ENCODE measurements at regions not wholly inside any gene's neighbourhood (a gene's known extent, or its start where the extent isn't known, plus 50 kb on each side); places are given as distances from the start of the nearest gene placed in this dataset.

DNA sequence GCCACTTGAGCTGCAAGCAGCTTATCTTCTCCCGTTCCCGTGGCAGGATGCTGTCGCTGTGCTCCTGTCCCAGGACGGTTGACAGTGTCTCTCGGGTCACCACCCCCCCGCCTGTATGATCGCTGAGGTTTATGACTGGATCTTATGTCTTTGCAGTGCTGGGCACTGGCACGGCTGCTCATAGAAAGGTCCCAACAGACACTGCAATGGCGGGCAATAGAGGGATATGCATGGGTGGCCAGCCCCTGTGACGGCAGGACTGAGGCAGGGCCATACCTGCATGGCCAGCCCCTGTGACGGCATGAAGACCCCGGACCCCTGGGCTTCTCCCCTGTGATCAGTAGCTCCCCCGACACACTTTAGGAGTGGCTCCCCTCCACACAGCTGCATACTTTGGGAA lies 307.2 kb downstream of the TEX29 start:
- no peaks in the 10 kb centered on the region for H3K9me3 ChIP-seq (replicated peaks; ENCODE audit: insufficient read depth, low read length)
- H3K9me2 ChIP-seq (replicated peaks; ENCODE audit: insufficient read depth, low read length): no peaks in the 10 kb centered on the region
- H3K27me3 ChIP-seq (replicated peaks; ENCODE audit: insufficient read depth, low read length): no peaks in the 10 kb centered on the region
- H3K4me1 ChIP-seq (ENCODE audit: low read length): no peaks in the 10 kb centered on the region
- H3K79me2 ChIP-seq (ENCODE audit: low read length): no peaks in the 10 kb centered on the region
- no peak overlapping the region for H3K9ac ChIP-seq (ENCODE audit: low read length)
- H2AFZ ChIP-seq (ENCODE audit: low read length): no peak overlapping the region
- no peak for DNase-seq
- no peak overlapping the region for H3K4me2 ChIP-seq (ENCODE audit: low read depth, low read length)
- H3K4me3 ChIP-seq (ENCODE audit: low read length): no peak overlapping the region
- TF ChIP-seq EZH2phosphoT487 (IDR thresholded peaks at IDR 0.05; ENCODE audit: low read length) (no peak), EZH2 (optimal IDR thresholded peaks at IDR 0.05; ENCODE audit: low read depth, low read length) (no peak)
- TF ChIP-seq, protein P1, sequence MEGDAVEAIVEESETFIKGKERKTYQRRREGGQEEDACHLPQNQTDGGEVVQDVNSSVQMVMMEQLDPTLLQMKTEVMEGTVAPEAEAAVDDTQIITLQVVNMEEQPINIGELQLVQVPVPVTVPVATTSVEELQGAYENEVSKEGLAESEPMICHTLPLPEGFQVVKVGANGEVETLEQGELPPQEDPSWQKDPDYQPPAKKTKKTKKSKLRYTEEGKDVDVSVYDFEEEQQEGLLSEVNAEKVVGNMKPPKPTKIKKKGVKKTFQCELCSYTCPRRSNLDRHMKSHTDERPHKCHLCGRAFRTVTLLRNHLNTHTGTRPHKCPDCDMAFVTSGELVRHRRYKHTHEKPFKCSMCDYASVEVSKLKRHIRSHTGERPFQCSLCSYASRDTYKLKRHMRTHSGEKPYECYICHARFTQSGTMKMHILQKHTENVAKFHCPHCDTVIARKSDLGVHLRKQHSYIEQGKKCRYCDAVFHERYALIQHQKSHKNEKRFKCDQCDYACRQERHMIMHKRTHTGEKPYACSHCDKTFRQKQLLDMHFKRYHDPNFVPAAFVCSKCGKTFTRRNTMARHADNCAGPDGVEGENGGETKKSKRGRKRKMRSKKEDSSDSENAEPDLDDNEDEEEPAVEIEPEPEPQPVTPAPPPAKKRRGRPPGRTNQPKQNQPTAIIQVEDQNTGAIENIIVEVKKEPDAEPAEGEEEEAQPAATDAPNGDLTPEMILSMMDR (IDR thresholded peaks at IDR 0.05; ENCODE audit: low read length): no peak
- no peaks in the 10 kb centered on the region for H3K36me3 ChIP-seq (replicated peaks; ENCODE audit: insufficient read depth, low read length)
- H3F3A ChIP-seq (ENCODE audit: insufficient read depth, low read length): no peaks in the 10 kb centered on the region
- H3K27ac ChIP-seq (ENCODE audit: low read length): no peak overlapping the region
- no peaks in the 10 kb centered on the region for H4K20me1 ChIP-seq (ENCODE audit: insufficient read depth, low read length)

DNA sequence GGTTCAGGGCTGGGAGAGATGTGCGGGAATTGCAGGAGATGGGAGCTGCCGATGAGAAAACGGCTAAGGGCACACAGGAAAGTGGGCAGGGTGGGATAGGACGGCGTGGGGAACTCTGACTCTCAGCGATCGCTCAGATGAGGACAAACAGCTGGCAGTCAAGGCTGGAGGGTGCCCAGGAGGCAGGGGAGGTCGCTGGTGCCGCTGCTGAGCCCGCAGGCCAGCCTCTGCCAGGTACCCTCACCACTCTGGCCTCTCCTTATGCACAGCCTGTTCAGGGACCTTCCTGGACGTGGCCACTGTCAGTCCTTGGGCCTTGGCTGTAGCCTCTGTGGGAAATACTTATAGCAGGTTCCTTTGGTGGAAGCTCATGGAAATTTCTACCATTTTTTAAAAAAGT lies 308.6 kb downstream of the TEX29 start:
- H3K27ac ChIP-seq (ENCODE audit: low read length): no peak overlapping the region
- H3K9ac ChIP-seq (ENCODE audit: low read length): no peak overlapping the region
- no peak for TF ChIP-seq EZH2 (optimal IDR thresholded peaks at IDR 0.05; ENCODE audit: low read depth, low read length)
- TF ChIP-seq, protein P1 (IDR thresholded peaks at IDR 0.05; ENCODE audit: low read length): no peak
- TF ChIP-seq EZH2phosphoT487 (IDR thresholded peaks at IDR 0.05; ENCODE audit: low read length): no peak
- H3K4me3 ChIP-seq (ENCODE audit: low read length): no peak overlapping the region
- DNase-seq: no peak
- H3K4me1 ChIP-seq (ENCODE audit: low read length): no peaks in the 10 kb centered on the region
- no peaks in the 10 kb centered on the region for H3K9me2 ChIP-seq (replicated peaks; ENCODE audit: insufficient read depth, low read length)
- H3K4me2 ChIP-seq (ENCODE audit: low read depth, low read length): no peak overlapping the region
- no peak overlapping the region for H2AFZ ChIP-seq (ENCODE audit: low read length)
- no peaks in the 10 kb centered on the region for H3K27me3 ChIP-seq (replicated peaks; ENCODE audit: insufficient read depth, low read length)
- H4K20me1 ChIP-seq (ENCODE audit: insufficient read depth, low read length): no peaks in the 10 kb centered on the region
- H3K79me2 ChIP-seq (ENCODE audit: low read length): no peaks in the 10 kb centered on the region
- H3F3A ChIP-seq (ENCODE audit: insufficient read depth, low read length): no peaks in the 10 kb centered on the region
- no peaks in the 10 kb centered on the region for H3K36me3 ChIP-seq (replicated peaks; ENCODE audit: insufficient read depth, low read length)
- no peaks in the 10 kb centered on the region for H3K9me3 ChIP-seq (replicated peaks; ENCODE audit: insufficient read depth, low read length)

DNA sequence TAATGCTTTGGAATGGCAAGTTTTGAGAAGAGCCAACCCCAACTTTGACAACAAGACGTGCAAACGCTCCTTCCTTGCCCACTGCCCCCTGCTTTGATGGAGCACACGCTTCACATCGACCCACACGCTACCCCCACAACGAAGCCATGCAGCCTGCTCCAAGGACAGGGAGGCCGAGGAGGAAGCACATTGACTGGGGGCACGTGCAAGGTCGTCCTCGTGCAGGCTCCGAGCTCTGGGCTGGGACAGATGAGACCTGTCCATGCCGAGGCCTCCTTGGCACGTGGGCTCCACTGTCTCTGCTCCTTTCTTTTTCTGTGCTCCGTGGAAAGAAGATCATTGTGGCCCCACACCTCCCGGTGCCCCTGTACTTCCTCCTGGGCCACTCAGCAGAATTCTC lies 309.0 kb downstream of the TEX29 start:
- no peaks in the 10 kb centered on the region for H4K20me1 ChIP-seq (ENCODE audit: insufficient read depth, low read length)
- no peaks in the 10 kb centered on the region for H3F3A ChIP-seq (ENCODE audit: insufficient read depth, low read length)
- H3K9me2 ChIP-seq (replicated peaks; ENCODE audit: insufficient read depth, low read length): no peaks in the 10 kb centered on the region
- no peaks in the 10 kb centered on the region for H3K36me3 ChIP-seq (replicated peaks; ENCODE audit: insufficient read depth, low read length)
- no peak overlapping the region for H2AFZ ChIP-seq (ENCODE audit: low read length)
- no peaks in the 10 kb centered on the region for H3K27me3 ChIP-seq (replicated peaks; ENCODE audit: insufficient read depth, low read length)
- H3K9ac ChIP-seq (ENCODE audit: low read length): no peak overlapping the region
- H3K9me3 ChIP-seq (replicated peaks; ENCODE audit: insufficient read depth, low read length): no peaks in the 10 kb centered on the region
- H3K4me3 ChIP-seq (ENCODE audit: low read length): no peak overlapping the region
- no peaks in the 10 kb centered on the region for H3K4me1 ChIP-seq (ENCODE audit: low read length)
- H3K79me2 ChIP-seq (ENCODE audit: low read length): no peaks in the 10 kb centered on the region
- no peak for TF ChIP-seq EZH2 (optimal IDR thresholded peaks at IDR 0.05; ENCODE audit: low read depth, low read length)
- TF ChIP-seq EZH2phosphoT487 (IDR thresholded peaks at IDR 0.05; ENCODE audit: low read length): no peak
- TF ChIP-seq, protein P1 (IDR thresholded peaks at IDR 0.05; ENCODE audit: low read length): no peak
- no peak overlapping the region for H3K27ac ChIP-seq (ENCODE audit: low read length)
- H3K4me2 ChIP-seq (ENCODE audit: low read depth, low read length): no peak overlapping the region
- no peak for DNase-seq
